ENCODE measurements at regions not wholly inside any gene's neighbourhood (a gene's known extent, or its start where the extent isn't known, plus 50 kb on each side); places are given as distances from the start of the nearest gene placed in this dataset.

DNA sequence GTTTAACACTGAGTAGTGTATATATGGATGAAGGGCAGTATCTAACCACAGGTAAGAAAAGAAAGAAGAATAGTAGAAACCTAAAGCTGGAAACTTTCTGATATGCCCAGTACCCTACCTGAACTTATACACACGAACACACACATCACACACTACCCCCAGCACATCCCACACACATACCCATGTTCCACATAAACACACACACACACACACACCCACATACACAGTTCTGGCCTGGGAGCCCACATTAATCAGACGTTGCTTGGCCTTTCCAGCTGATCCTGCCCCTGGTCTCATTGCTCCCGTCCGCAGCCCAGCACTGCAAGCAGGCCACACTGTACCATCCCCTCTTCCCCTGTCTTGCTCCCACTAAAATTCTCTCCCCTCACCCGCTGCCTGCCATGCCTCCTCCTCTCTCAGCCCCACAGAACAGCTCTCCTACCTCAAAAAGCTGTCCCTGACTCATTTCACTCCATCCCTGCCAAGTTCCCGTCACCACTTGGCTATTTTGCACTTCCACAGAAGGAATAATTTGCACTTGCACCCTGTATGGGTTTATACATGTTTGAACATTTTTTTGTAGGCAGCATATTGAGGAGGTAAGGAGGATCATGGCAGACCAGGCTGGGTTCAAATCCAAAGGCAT lies 185.8 kb upstream of the PPP2R3A start:
- Histone ChIP-seq H3K4me1 (no peaks in the 10 kb centered on the region), H3K4me3 (ENCODE audit: low read depth, low read length) (no peak overlapping the region), H2AFZ (no peak overlapping the region), H3K79me2 (no peaks in the 10 kb centered on the region), H3K9me3 (ENCODE audit: control insufficient read depth, low read length) (no peaks in the 10 kb centered on the region), H3K36me3 (ENCODE audit: control insufficient read depth, insufficient read depth, low read length) (no peaks in the 10 kb centered on the region), H3K27me3 (ENCODE audit: control insufficient read depth, insufficient read depth, low read length) (no peaks in the 10 kb centered on the region), H3K27ac (no peak overlapping the region), H3K4me2 (ENCODE audit: low read length) (no peak overlapping the region), H3K9ac (no peak overlapping the region)
- TF ChIP-seq, protein P1, sequence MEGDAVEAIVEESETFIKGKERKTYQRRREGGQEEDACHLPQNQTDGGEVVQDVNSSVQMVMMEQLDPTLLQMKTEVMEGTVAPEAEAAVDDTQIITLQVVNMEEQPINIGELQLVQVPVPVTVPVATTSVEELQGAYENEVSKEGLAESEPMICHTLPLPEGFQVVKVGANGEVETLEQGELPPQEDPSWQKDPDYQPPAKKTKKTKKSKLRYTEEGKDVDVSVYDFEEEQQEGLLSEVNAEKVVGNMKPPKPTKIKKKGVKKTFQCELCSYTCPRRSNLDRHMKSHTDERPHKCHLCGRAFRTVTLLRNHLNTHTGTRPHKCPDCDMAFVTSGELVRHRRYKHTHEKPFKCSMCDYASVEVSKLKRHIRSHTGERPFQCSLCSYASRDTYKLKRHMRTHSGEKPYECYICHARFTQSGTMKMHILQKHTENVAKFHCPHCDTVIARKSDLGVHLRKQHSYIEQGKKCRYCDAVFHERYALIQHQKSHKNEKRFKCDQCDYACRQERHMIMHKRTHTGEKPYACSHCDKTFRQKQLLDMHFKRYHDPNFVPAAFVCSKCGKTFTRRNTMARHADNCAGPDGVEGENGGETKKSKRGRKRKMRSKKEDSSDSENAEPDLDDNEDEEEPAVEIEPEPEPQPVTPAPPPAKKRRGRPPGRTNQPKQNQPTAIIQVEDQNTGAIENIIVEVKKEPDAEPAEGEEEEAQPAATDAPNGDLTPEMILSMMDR (IDR thresholded peaks at IDR 0.05) = no peak

DNA sequence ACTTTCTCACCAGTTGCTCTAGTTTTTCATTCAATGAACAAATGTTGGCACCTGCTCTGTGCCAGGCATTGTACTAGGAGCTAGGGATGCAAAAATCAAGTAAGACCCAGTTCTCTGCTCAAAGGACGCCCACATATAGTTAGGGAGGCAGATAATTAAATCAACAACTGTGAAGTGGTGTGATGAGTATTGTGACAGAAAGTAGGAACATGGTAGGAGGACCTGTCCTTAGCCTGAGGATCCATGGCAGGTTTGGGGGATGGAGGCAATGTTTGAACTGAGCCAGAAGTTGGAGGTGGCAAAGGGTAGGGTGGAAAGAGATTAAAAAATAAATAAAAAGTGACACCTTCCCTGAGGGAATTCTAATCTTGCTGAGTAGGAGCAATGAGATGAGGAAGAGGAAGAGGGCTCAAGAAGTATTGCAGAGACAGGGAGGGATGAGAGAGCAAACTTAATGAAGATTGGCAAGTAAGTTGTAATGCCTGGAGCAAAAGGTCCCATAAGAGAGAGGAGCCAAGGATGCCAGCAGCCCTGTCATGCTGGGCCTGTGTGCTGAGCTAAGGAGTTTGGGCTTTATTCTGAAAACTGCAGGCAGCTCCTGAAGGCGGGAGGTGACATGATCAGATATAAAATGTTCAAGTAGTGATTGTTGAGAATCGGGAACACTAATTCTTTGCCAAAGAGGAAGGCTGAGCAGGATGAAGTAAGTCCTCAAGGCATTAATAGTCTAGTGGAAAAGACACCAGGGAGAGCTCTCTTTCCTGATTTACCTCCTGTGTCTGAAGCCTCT lies 184.3 kb upstream of the PPP2R3A start:
- TF ChIP-seq, protein P1 (IDR thresholded peaks at IDR 0.05) = no peak
- Histone ChIP-seq H3K4me1 (no peaks in the 10 kb centered on the region), H3K4me3 (ENCODE audit: low read depth, low read length) (no peak overlapping the region), H3K27ac (no peak overlapping the region), H2AFZ (no peak overlapping the region), H3K4me2 (ENCODE audit: low read length) (no peak overlapping the region), H3K27me3 (ENCODE audit: control insufficient read depth, insufficient read depth, low read length) (no peaks in the 10 kb centered on the region), H3K9ac (no peak overlapping the region), H3K79me2 (no peaks in the 10 kb centered on the region), H3K9me3 (ENCODE audit: control insufficient read depth, low read length) (no peaks in the 10 kb centered on the region), H3K36me3 (ENCODE audit: control insufficient read depth, insufficient read depth, low read length) (no peaks in the 10 kb centered on the region)

DNA sequence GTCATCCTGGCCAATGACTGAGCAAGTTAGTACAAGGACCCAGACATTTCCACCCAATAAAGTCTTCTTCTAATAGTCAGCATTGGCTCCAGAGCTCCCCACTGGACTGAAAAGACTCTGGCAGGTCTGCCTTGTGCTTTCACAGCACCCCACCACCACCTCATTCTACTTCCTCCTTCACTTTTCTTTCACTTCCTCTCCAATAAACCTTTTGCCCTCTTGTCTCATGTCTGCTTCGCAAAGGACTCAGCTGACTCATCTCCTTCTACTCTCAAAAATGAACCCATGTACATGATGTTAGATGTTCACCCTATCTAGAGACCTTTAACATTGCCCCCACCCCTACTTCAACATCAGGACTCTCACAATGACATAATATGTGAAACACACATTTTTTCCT lies 181.0 kb upstream of the PPP2R3A start:
- Histone ChIP-seq H3K4me2 (ENCODE audit: low read length) (no peak overlapping the region), H3K4me3 (ENCODE audit: low read depth, low read length) (no peak overlapping the region), H3K36me3 (ENCODE audit: control insufficient read depth, insufficient read depth, low read length) (no peaks in the 10 kb centered on the region), H3K79me2 (no peaks in the 10 kb centered on the region), H3K27ac (no peak overlapping the region), H3K27me3 (ENCODE audit: control insufficient read depth, insufficient read depth, low read length) (no peaks in the 10 kb centered on the region), H3K9ac (no peak overlapping the region), H3K9me3 (ENCODE audit: control insufficient read depth, low read length) (no peaks in the 10 kb centered on the region), H2AFZ (no peak overlapping the region), H3K4me1 (no peaks in the 10 kb centered on the region)
- TF ChIP-seq, protein P1 (IDR thresholded peaks at IDR 0.05) = no peak

DNA sequence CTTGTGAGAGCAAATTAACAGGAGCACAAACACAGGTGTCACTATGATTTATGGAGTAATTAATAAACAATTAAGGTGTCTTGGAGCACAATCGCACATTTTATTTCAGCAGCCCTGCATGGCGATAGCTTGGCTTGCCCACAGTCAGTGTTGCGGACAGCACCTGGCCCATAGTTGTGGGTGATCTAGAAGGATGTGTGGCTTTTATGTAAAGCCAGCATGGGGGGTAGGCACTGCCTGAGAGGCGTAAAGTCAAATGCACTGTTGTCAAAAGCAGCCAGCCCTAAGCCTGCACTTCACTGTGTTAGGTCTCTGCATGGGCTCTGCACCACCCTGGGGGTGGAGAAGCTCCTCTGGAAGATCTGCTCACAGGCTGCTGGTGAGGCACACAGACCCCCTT lies 177.4 kb upstream of the PPP2R3A start:
- Histone ChIP-seq H2AFZ (no peak overlapping the region), H3K27ac (no peak overlapping the region), H3K9me3 (ENCODE audit: control insufficient read depth, low read length) (no peaks in the 10 kb centered on the region), H3K4me2 (ENCODE audit: low read length) (no peak overlapping the region), H3K4me1 (no peaks in the 10 kb centered on the region), H3K79me2 (no peaks in the 10 kb centered on the region), H3K9ac (no peak overlapping the region), H3K4me3 (ENCODE audit: low read depth, low read length) (no peak overlapping the region), H3K36me3 (ENCODE audit: control insufficient read depth, insufficient read depth, low read length) (no peaks in the 10 kb centered on the region), H3K27me3 (ENCODE audit: control insufficient read depth, insufficient read depth, low read length) (no peaks in the 10 kb centered on the region)
- TF ChIP-seq, protein P1 (IDR thresholded peaks at IDR 0.05) = no peak

Measured in parathyroid adenoma (tissue), 2 donors.